Loucy (cell line): ENCODE measurements at regions not wholly inside any gene's neighbourhood (a gene's known extent, or its start where the extent isn't known, plus 50 kb on each side); places are given as distances from the start of the nearest gene placed in this dataset.

Experiments used
- H2AFZ ChIP-seq: fragments of 200-600 bp; sonication (generic); 2 replicates; pipeline ENCODE4 v1.6.0; 2016; ENCODE audit warnings: antibody characterized with exemption, mild to moderate bottlenecking, low read length, moderate library complexity
- H3F3A ChIP-seq: fragments of 200-600 bp; 2 replicates; pipeline ENCODE4 v1.6.0; 2016; ENCODE audit warnings: antibody characterized with exemption, low read depth, mild to moderate bottlenecking
- H3K27me3 ChIP-seq: fragments of 200-600 bp; sonication (generic); 2 replicates; pipeline ENCODE4 v1.6.1; 2014; ENCODE audit warnings: low read length, mild to moderate bottlenecking; ENCODE audit not compliant: insufficient read depth, poor library complexity, severe bottlenecking
- H3K36me3 ChIP-seq: fragments of 200-600 bp; sonication (generic); 2 replicates; pipeline ENCODE4 v1.6.1; 2016; ENCODE audit warnings: low read length; ENCODE audit not compliant: insufficient read depth
- H3K4me1 ChIP-seq: fragments of 200-600 bp; sonication (generic); 2 replicates; pipeline ENCODE4 v1.5.1; 2014; ENCODE audit warnings: low read length, mild to moderate bottlenecking; ENCODE audit not compliant: insufficient read depth, poor library complexity, severe bottlenecking
- H3K4me2 ChIP-seq: fragments of 200-600 bp; sonication (generic); 2 replicates; pipeline ENCODE4 v1.6.0; 2014; ENCODE audit warnings: antibody characterized with exemption, low read length, low read depth, mild to moderate bottlenecking; ENCODE audit not compliant: poor library complexity, severe bottlenecking
- H3K4me3 ChIP-seq: fragments of 200-600 bp; sonication (generic); 2 replicates; pipeline ENCODE4 v1.5.1; 2014; ENCODE audit warnings: low read length, mild to moderate bottlenecking, mixed read lengths; ENCODE audit not compliant: poor library complexity, severe bottlenecking
- H3K79me2 ChIP-seq: fragments of 200-600 bp; sonication (generic); 2 replicates; pipeline ENCODE4 v1.6.1; 2014; ENCODE audit warnings: low read length; ENCODE audit not compliant: insufficient read depth
- H3K9ac ChIP-seq: fragments of 200-600 bp; sonication (generic); 2 replicates; pipeline ENCODE4 v1.6.0; 2014; ENCODE audit warnings: mild to moderate bottlenecking, low read depth, low read length, moderate library complexity; ENCODE audit not compliant: poor library complexity, severe bottlenecking
- H3K9me2 ChIP-seq: fragments of 200-600 bp; sonication (generic); replicated peaks from 2 replicates; pipeline ENCODE4 v1.6.1; 2016; ENCODE audit warnings: low read depth, low read length, mixed read lengths
- H3K9me3 ChIP-seq: fragments of 200-600 bp; sonication (generic); 2 replicates; pipeline ENCODE4 v1.6.1; 2014; ENCODE audit warnings: mild to moderate bottlenecking, antibody characterized with exemption, low read length, low read depth; ENCODE audit not compliant: insufficient read depth
- H4K20me1 ChIP-seq: fragments of 200-600 bp; sonication (generic); 2 replicates; pipeline ENCODE4 v1.6.0; 2014; ENCODE audit warnings: antibody characterized with exemption, low read length, mild to moderate bottlenecking; ENCODE audit not compliant: insufficient read depth, poor library complexity, severe bottlenecking
- CTCF ChIP-seq: fragments of 200-600 bp; sonication (generic); conservative IDR thresholded peaks from 2 replicates; pipeline ENCODE4 v1.5.1; 2014; ENCODE audit warnings: mild to moderate bottlenecking, antibody characterized with exemption, low read length
- EZH2phosphoT487 ChIP-seq: fragments of 200-600 bp; IDR thresholded peaks from 2 replicates; pipeline ENCODE4 v1.6.1; 2018; ENCODE audit warnings: antibody characterized with exemption, mild to moderate bottlenecking, moderate library complexity, borderline replicate concordance

- no peak for TF ChIP-seq CTCF
- Histone ChIP-seq H3K9me3 (no peaks in the 10 kb centered on the region), H3K27me3 (no peaks in the 10 kb centered on the region), H3K9ac (no peak overlapping the region), H3F3A (no peaks in the 10 kb centered on the region), H3K9me2 (no peaks in the 10 kb centered on the region), H3K36me3 (no peaks in the 10 kb centered on the region), H2AFZ (no peak overlapping the region), H3K4me2 (no peak overlapping the region), H3K4me3 (no peak overlapping the region), H3K79me2 (no peaks in the 10 kb centered on the region), H4K20me1 (no peaks in the 10 kb centered on the region), H3K4me1 (no peaks in the 10 kb centered on the region)
Measured at GRCh38 chr6:10215326-10216110, 199.4 kb downstream of the TFAP2A start.

DNA sequence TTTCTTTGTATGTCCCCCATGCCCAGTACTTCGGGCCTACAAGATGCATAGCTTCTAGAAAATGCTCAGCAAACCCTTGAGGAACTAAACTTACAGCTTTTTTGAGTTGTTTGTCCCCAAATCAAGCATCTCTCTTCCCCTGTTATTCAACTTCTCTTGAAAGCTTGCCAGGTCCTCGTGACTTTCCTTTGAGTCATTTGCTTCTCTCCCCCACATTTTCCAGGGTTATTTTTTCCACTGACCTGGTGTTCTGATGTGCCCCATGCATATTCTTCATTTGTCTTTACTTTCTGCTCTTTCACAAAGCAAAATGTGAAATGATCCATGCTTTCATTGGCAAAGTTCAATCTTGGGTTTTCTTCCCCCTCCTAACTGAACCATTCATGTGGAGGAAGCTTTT is 204.8 kb downstream of the TFAP2A start:
- no peaks in the 10 kb centered on the region for H4K20me1 ChIP-seq
- no peak overlapping the region for H3K9ac ChIP-seq
- TF ChIP-seq CTCF: no peak
- no peak for TF ChIP-seq EZH2phosphoT487
- no peaks in the 10 kb centered on the region for H3K27me3 ChIP-seq
- no peaks in the 10 kb centered on the region for H3K9me2 ChIP-seq
- H3F3A ChIP-seq: no peaks in the 10 kb centered on the region
- no peaks in the 10 kb centered on the region for H3K79me2 ChIP-seq
- no peaks in the 10 kb centered on the region for H3K36me3 ChIP-seq
- H3K9me3 ChIP-seq: no peaks in the 10 kb centered on the region
- H3K4me3 ChIP-seq: no peak overlapping the region
- H2AFZ ChIP-seq: no peak overlapping the region
- no peak overlapping the region for H3K4me2 ChIP-seq
- H3K4me1 ChIP-seq: no peaks in the 10 kb centered on the region

- Histone ChIP-seq H3K4me1 (no peaks in the 10 kb centered on the region), H3K79me2 (no peaks in the 10 kb centered on the region), H3K4me3 (no peak overlapping the region), H3K9ac (no peak overlapping the region), H2AFZ (no peak overlapping the region), H3K9me3 (no peaks in the 10 kb centered on the region; the same call in 1 of the 2 replicates), H3K4me2 (no peak overlapping the region), H3F3A (no peaks in the 10 kb centered on the region), H3K36me3 (no peaks in the 10 kb centered on the region), H3K9me2 (no peaks in the 10 kb centered on the region), H4K20me1 (no peaks in the 10 kb centered on the region), H3K27me3 (no peaks in the 10 kb centered on the region)
- TF ChIP-seq CTCF (no peak), EZH2phosphoT487 (no peak)
Measured at GRCh38 chr6:10205892-10206291, 209.0 kb downstream of the TFAP2A start.
